ENCODE measurements at regions not wholly inside any gene's neighbourhood (a gene's known extent, or its start where the extent isn't known, plus 50 kb on each side); places are given as distances from the start of the nearest gene placed in this dataset.

GRCh38 chr3:150296123-150296735 is 111.9 kb upstream of the TSC22D2 start:
- no peak for TF ChIP-seq CTCF (IDR thresholded peaks at IDR 0.05; ENCODE audit: low read length)
- TF ChIP-seq EZH2 (optimal IDR thresholded peaks at IDR 0.05; ENCODE audit: low read depth, low read length): no peak
